SKM-1 (cell line): ENCODE measurements at regions not wholly inside any gene's neighbourhood (a gene's known extent, or its start where the extent isn't known, plus 50 kb on each side); places are given as distances from the start of the nearest gene placed in this dataset.

Experiments used
- DNase-seq: peaks from one replicate; lab custom pipeline; 2025; ENCODE audit not compliant: unreplicated experiment; lab: John Stamatoyannopoulos, UW

DNA sequence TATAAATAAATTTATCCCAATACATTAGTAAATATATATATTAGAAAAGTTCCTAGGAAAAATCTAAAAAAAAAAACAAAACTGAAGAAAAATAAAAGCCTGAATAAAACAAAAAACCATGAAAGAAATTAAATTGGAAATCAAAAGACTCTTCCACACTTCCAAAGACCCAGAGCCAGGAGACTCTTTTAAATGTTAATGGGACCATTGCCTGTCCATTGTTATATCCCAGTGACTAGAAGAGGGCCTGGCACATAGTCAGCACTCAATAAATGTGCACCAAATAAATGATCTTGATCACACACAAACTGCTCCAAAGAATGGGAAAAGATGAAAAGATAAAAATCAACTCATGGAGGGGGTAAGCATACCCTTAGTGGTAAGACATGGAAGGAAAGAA, 51.3 kb upstream of the CLDN18 start:
- no peak for DNase-seq
